Spleen (tissue), 11 donors: ENCODE measurements at regions not wholly inside any gene's neighbourhood (a gene's known extent, or its start where the extent isn't known, plus 50 kb on each side); places are given as distances from the start of the nearest gene placed in this dataset.

ENCODE experiments used
- DNase-seq: peaks from one replicate; pipeline ENCODE4 v3.0.0-alpha.2; 2020
- H3K27ac ChIP-seq, 8 donors: fragments of 200-600 bp; sonication (generic) in 7 of 8; 1 replicate in 4 of 8; 2 replicates in 4 of 8; pipeline versions ENCODE4 v1.5.0 to v1.8.0; 2016 to 2021; ENCODE audit warnings: inconsistent platforms in 4 of 8, mild to moderate bottlenecking in 4 of 8, moderate library complexity in 1 of 8
- H3K27me3 ChIP-seq, 7 donors: fragments of 200-600 bp; sonication (generic) in 6 of 7; replicated peaks in 1 of 7; 1 replicate in 4 of 7; 2 replicates in 3 of 7; pipeline versions ENCODE4 v1.5.0 to v1.8.0; 2016 to 2021; ENCODE audit warnings: inconsistent platforms in 3 of 7, mild to moderate bottlenecking in 1 of 7
- H3K36me3 ChIP-seq, 6 donors: fragments of 200-600 bp; sonication (generic) in 5 of 6; 1 replicate in 4 of 6; 2 replicates in 2 of 6; pipeline versions ENCODE4 v1.5.0 to v1.8.0; 2016 to 2021; ENCODE audit warnings: inconsistent platforms in 2 of 6
- H3K4me1 ChIP-seq, 6 donors: fragments of 200-600 bp; sonication (generic) in 5 of 6; 1 replicate in 3 of 6; 2 replicates in 3 of 6; pipeline versions ENCODE4 v1.5.0 to v1.8.0; 2016 to 2021; ENCODE audit warnings: inconsistent platforms in 3 of 6
- H3K4me3 ChIP-seq, 8 donors: fragments of 200-600 bp; sonication (generic) in 7 of 8; 1 replicate in 4 of 8; 2 replicates in 4 of 8; pipeline versions ENCODE4 v1.5.0 to v1.8.0; 2016 to 2021; ENCODE audit warnings: inconsistent platforms in 4 of 8, mild to moderate bottlenecking in 4 of 8, moderate library complexity in 2 of 8
- H3K9me3 ChIP-seq, 8 donors: fragments of 200-600 bp; sonication (generic) in 7 of 8; 1 replicate in 4 of 8; 2 replicates in 4 of 8; pipeline versions ENCODE4 v1.5.0 to v1.8.0; 2016 to 2021; ENCODE audit warnings: inconsistent platforms in 4 of 8
- POLR2A ChIP-seq, 3 donors: fragments of 450-650 bp; IDR thresholded peaks; one replicate each; pipeline ENCODE4 v1.5.1; 2017; ENCODE audit warnings: antibody characterized with exemption in 3 of 3, mild to moderate bottlenecking in 1 of 3
- POLR2AphosphoS5 ChIP-seq, 3 donors: sonication (generic); formaldehyde crosslinking; IDR thresholded peaks; one replicate each; pipeline ENCODE4 v1.5.1; 2017; ENCODE audit warnings: antibody characterized with exemption in 3 of 3
- WGBS, 5 donors: extraction: QIAGEN DNeasy Blood & Tissue Kit in 3 of 5; methylation state at CpG; one replicate each; pipeline versions ENCODE4 v1.1.5 to v1.1.7; 2013 to 2018; 5-methylcytosine and 5-hydroxymethylcytosine counted together
- intact Hi-C: fragments of 100-400 bp; cut with DNase I; formaldehyde crosslinking; loops from one replicate; pipeline ENCODE4 v1.15.0; 2023; ENCODE audit warnings: low total_unique reads
- TF ChIP-seq, protein P1 (sequence below), 11 experiments: fragments of 200-600 bp in 7 of 11; fragments of 450-650 bp in 4 of 11; sonication (generic) in 4 of 11; IDR thresholded peaks in 8 of 11; conservative IDR thresholded peaks in 3 of 11; 1 replicate in 7 of 11; 2 replicates in 4 of 11; pipeline versions ENCODE4 v1.4.0 to v1.8.0; 2016 to 2021; ENCODE audit warnings: antibody characterized with exemption in 11 of 11, inconsistent platforms in 4 of 11, mild to moderate bottlenecking in 1 of 11
- donor health status: healthy with polysubstance abuse.
- donor health status: DM: no; HTN: no; CAD: no; lungs with moderate emphysema.
- donor health status: DM: no; HTN: no; CAD: no.
- donor health status: Bipolar disorder and iron deficiency.
- donor health status: healthy.
- donor health status: DM: no; HTN: no; CAD: no.
- donor health status: DM: yes; HTN: yes; CAD: no.

GRCh38 chr2:22600156-22600555 is 784.8 kb upstream of the KLHL29 start:
- Histone ChIP-seq H3K27ac (no peak overlapping the region), H3K9me3 (no peaks in the 10 kb centered on the region), H3K27me3 (no peaks in the 10 kb centered on the region), H3K36me3 (no peaks in the 10 kb centered on the region), H3K4me1 (no peaks in the 10 kb centered on the region), H3K4me3 (no peak overlapping the region)
- WGBS, 5 donors, result 42 to 48% (median 45%) methylated on average over 2 of the region's 2 CpGs
- intact Hi-C loops, result no loop called here
- no peak for DNase-seq
- TF ChIP-seq, protein P1, sequence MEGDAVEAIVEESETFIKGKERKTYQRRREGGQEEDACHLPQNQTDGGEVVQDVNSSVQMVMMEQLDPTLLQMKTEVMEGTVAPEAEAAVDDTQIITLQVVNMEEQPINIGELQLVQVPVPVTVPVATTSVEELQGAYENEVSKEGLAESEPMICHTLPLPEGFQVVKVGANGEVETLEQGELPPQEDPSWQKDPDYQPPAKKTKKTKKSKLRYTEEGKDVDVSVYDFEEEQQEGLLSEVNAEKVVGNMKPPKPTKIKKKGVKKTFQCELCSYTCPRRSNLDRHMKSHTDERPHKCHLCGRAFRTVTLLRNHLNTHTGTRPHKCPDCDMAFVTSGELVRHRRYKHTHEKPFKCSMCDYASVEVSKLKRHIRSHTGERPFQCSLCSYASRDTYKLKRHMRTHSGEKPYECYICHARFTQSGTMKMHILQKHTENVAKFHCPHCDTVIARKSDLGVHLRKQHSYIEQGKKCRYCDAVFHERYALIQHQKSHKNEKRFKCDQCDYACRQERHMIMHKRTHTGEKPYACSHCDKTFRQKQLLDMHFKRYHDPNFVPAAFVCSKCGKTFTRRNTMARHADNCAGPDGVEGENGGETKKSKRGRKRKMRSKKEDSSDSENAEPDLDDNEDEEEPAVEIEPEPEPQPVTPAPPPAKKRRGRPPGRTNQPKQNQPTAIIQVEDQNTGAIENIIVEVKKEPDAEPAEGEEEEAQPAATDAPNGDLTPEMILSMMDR (IDR thresholded peaks at IDR 0.05 in 8 of 11, conservative IDR thresholded peaks at IDR 0.05 in 3 of 11), result no peak
- TF ChIP-seq POLR2AphosphoS5 (IDR thresholded peaks at IDR 0.05), result no peak
- TF ChIP-seq POLR2A (IDR thresholded peaks at IDR 0.05), result no peak

DNA sequence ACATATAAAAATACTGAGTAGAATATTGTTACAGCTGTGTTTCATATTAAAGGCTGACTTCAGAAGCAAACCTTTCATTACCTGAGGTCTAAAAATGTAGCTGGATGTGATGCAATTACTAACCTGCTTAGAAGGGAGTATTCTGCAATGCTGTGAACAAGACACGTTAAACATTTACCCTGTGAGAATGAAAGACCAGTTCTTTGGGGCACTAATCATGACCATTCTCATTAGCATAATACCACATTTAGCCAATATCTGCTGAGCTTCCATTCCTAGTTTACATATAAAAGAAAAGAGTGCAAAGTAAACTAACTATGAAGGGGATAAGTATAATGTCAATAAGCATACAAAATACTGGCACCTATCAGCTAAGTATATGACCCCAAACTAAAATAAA is 784.0 kb upstream of the KLHL29 start:
- no peak overlapping the region for H3K4me3 ChIP-seq
- H3K27ac ChIP-seq, result no peak overlapping the region
- H3K4me1 ChIP-seq, result no peaks in the 10 kb centered on the region
- TF ChIP-seq POLR2A (IDR thresholded peaks at IDR 0.05) (no peak), POLR2AphosphoS5 (IDR thresholded peaks at IDR 0.05) (no peak)
- TF ChIP-seq, protein P1 (IDR thresholded peaks at IDR 0.05 in 8 of 11, conservative IDR thresholded peaks at IDR 0.05 in 3 of 11), result no peak
- intact Hi-C loops, result no loop called here
- H3K36me3 ChIP-seq, result no peaks in the 10 kb centered on the region
- no peaks in the 10 kb centered on the region for H3K27me3 ChIP-seq
- DNase-seq, result no peak
- WGBS, 5 donors, result 80 to 81% (median 80%) methylated on average over 1 of the region's 1 CpG
- H3K9me3 ChIP-seq, result no peaks in the 10 kb centered on the region

DNA sequence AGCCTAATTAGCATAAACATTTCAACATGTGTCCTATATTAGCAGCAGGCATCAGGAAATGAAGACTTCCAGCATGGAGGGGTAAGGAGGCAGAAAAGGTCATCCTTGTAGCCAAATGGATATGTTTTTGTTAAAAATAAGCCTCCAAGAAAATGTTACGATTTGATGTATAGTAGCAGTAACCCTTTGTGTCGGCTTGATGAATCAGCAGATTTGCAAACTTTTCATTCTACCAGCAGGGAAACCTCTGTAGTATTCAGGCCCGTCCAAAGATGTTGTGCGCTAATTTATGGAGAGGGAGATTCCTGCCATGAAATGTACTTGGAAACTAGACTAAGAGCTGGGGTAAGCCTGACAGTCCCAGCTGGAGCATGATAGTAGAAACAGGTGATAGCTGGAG is 780.8 kb upstream of the KLHL29 start:
- no peak for TF ChIP-seq POLR2A (IDR thresholded peaks at IDR 0.05)
- no peaks in the 10 kb centered on the region for H3K9me3 ChIP-seq
- intact Hi-C loops, result no loop called here
- no peaks in the 10 kb centered on the region for H3K27me3 ChIP-seq
- no peak overlapping the region for H3K27ac ChIP-seq
- H3K36me3 ChIP-seq, result no peaks in the 10 kb centered on the region
- no peak for DNase-seq
- no peak overlapping the region for H3K4me3 ChIP-seq
- 81 to 86% (median 83%) methylated on average over 4 of the region's 4 CpGs for WGBS, 5 donors
- no peaks in the 10 kb centered on the region for H3K4me1 ChIP-seq

- no peak for DNase-seq
- 74 to 96% (median 92%) methylated on average over 3 of the region's 3 CpGs for WGBS, 5 donors
- Histone ChIP-seq H3K27ac (no peak overlapping the region), H3K4me3 (no peak overlapping the region), H3K4me1 (no peaks in the 10 kb centered on the region), H3K9me3 (no peaks in the 10 kb centered on the region), H3K27me3 (no peaks in the 10 kb centered on the region), H3K36me3 (no peaks in the 10 kb centered on the region)
- TF ChIP-seq, protein P1 (IDR thresholded peaks at IDR 0.05 in 8 of 11, conservative IDR thresholded peaks at IDR 0.05 in 3 of 11), result no peak
- TF ChIP-seq POLR2AphosphoS5 (IDR thresholded peaks at IDR 0.05), result no peak
- no peak for TF ChIP-seq POLR2A (IDR thresholded peaks at IDR 0.05)
- intact Hi-C loops, result no loop called here
Observed at GRCh38 chr2:22616031-22616430, 768.9 kb upstream of the KLHL29 start.

GRCh38 chr2:22623620-22624019 is 761.4 kb upstream of the KLHL29 start:
- no peak overlapping the region for H3K27ac ChIP-seq
- no peaks in the 10 kb centered on the region for H3K27me3 ChIP-seq
- no peak for DNase-seq
- H3K4me1 ChIP-seq, result no peaks in the 10 kb centered on the region
- no peaks in the 10 kb centered on the region for H3K9me3 ChIP-seq
- no peaks in the 10 kb centered on the region for H3K36me3 ChIP-seq
- H3K4me3 ChIP-seq, result no peak overlapping the region
- 71 to 95% (median 80%) methylated on average over 3 of the region's 3 CpGs for WGBS, 5 donors
- TF ChIP-seq POLR2AphosphoS5 (IDR thresholded peaks at IDR 0.05), result no peak
- TF ChIP-seq POLR2A (IDR thresholded peaks at IDR 0.05), result no peak
- TF ChIP-seq, protein P1 (IDR thresholded peaks at IDR 0.05 in 8 of 11, conservative IDR thresholded peaks at IDR 0.05 in 3 of 11), result no peak
- intact Hi-C loops, result no loop called here
